HepG2 (cell line): ENCODE measurements at regions not wholly inside any gene's neighbourhood (a gene's known extent, or its start where the extent isn't known, plus 50 kb on each side); places are given as distances from the start of the nearest gene placed in this dataset.

Experiments used
- ATAC-seq: fragments of 200-7000 bp; cut with Tn5 transposase; 3 replicates; pipeline ENCODE4 v1.9.1; 2020; ENCODE audit warnings: mild to moderate bottlenecking, moderate library complexity
- BruUV-seq: library from RNA; stranded (reverse); fragments of 400-500 nt; replicated peaks from 2 replicates; lab custom pipeline; 2021; lab: Mats Ljungman, UMichigan
- CTCF ChIA-PET: fragments of 300-600 bp; formaldehyde crosslinking; extraction: SDS; loops from one replicate; lab custom pipeline; 2021; ENCODE audit warnings: low total read pairs, inconsistent platforms, low intra/inter-chr PET ratio; lab: Yijun Ruan, JAX
- POLR2A ChIA-PET: fragments of 350-600 bp; sonication (Branson Sonifier 250); formaldehyde crosslinking; loops from one replicate; lab custom pipeline; 2020; ENCODE audit warnings: antibody characterized with exemption, inconsistent platforms; lab: Yijun Ruan, JAX
- DNase-seq: peaks from one replicate; pipeline ENCODE4 v3.0.0-alpha.2; 2015; ENCODE audit warnings: low spot score
- FAIRE-seq: peaks from 3 replicates; lab custom pipeline; 2011; peaks lifted over from hg19 to GRCh38; lab: Jason Lieb, UNC
- H2AFZ ChIP-seq: one replicate; pipeline ENCODE4 v1.6.1; 2011; ENCODE audit warnings: low read length, inconsistent platforms
- H3K27ac ChIP-seq: fragments of 300-600 bp; 3 replicates; pipeline ENCODE4 v1.8.0; 2011; ENCODE audit warnings: mixed run types, mild to moderate bottlenecking, mixed read lengths, low read length, inconsistent platforms; ENCODE audit not compliant: insufficient read depth; ENCODE audit errors: extremely low read length
- H3K27me3 ChIP-seq, 2 experiments: fragments of 200-600 bp in 1 of 2; 2 replicates in 1 of 2; 3 replicates in 1 of 2; pipeline versions ENCODE4 v1.6.0 to v1.8.0; 2011; ENCODE audit warnings: low read length in 2 of 2, mild to moderate bottlenecking in 2 of 2, moderate library complexity in 2 of 2, inconsistent platforms in 1 of 2; ENCODE audit not compliant: insufficient read depth in 2 of 2, control insufficient read depth in 1 of 2
- H3K36me3 ChIP-seq, 2 experiments: fragments of 200-600 bp in 1 of 2; replicated peaks in 1 of 2; 2 replicates in 1 of 2; 3 replicates in 1 of 2; pipeline versions ENCODE4 v1.5.1 to v1.8.0; 2011; ENCODE audit warnings: low read length in 2 of 2, inconsistent platforms in 1 of 2; ENCODE audit not compliant: insufficient read depth in 2 of 2, control insufficient read depth in 1 of 2
- H3K4me1 ChIP-seq: 2 replicates; pipeline ENCODE4 v1.5.1; 2012; ENCODE audit warnings: low read length, inconsistent platforms; ENCODE audit not compliant: insufficient read depth
- H3K4me2 ChIP-seq: 2 replicates; pipeline ENCODE4 v1.6.0; 2011; ENCODE audit warnings: low read depth, low read length, inconsistent platforms
- H3K4me3 ChIP-seq, 3 experiments: fragments of 200-600 bp in 1 of 3; sonication (generic), shearing (Covaris generic) in 1 of 3; replicated peaks in 1 of 3; 2 replicates each; pipeline ENCODE4 v1.5.1; 2011 to 2016; ENCODE audit warnings: low read length in 3 of 3, inconsistent platforms in 2 of 3, low read depth in 2 of 3, mild to moderate bottlenecking in 2 of 3, control low read depth in 1 of 3, mixed read lengths in 1 of 3; ENCODE audit not compliant: insufficient read depth in 1 of 3
- H3K79me2 ChIP-seq: one replicate; pipeline ENCODE4 v1.6.1; 2011; ENCODE audit warnings: low read length, inconsistent platforms; ENCODE audit not compliant: insufficient read depth
- H3K9ac ChIP-seq: 2 replicates; pipeline ENCODE4 v1.6.0; 2011; ENCODE audit warnings: mild to moderate bottlenecking, low read depth, low read length, inconsistent platforms; ENCODE audit not compliant: insufficient read depth
- H3K9me3 ChIP-seq: 2 replicates; pipeline ENCODE4 v1.5.1; 2012; ENCODE audit warnings: mild to moderate bottlenecking, low read length
- H4K20me1 ChIP-seq: 2 replicates; pipeline ENCODE4 v1.6.0; 2011; ENCODE audit warnings: inconsistent platforms, mild to moderate bottlenecking, low read length, moderate library complexity; ENCODE audit not compliant: insufficient read depth
- HCFC1 ChIP-seq: fragments of 150-350 bp; IDR thresholded peaks from 2 replicates; pipeline ENCODE4 v1.6.1; 2014; ENCODE audit warnings: low read depth, low read length
- HDAC6 ChIP-seq: fragments of 200-600 bp; sonication (generic); IDR thresholded peaks from 2 replicates; pipeline ENCODE4 v1.7.0; 2017; ENCODE audit warnings: mild to moderate bottlenecking, antibody characterized with exemption, low read length, low read depth
- HNRNPLL ChIP-seq: fragments of 200-400 bp; formaldehyde crosslinking; IDR thresholded peaks from 2 replicates; pipeline ENCODE4 v1.6.1; 2017; ENCODE audit warnings: mild to moderate bottlenecking, low read depth, low read length; ENCODE audit not compliant: poor library complexity, severe bottlenecking
- MED8 ChIP-seq: sonication (generic); formaldehyde crosslinking; IDR thresholded peaks from 2 replicates; pipeline ENCODE4 v1.8.1; 2023; ENCODE audit warnings: mild to moderate bottlenecking, missing genetic modification reagents; ENCODE audit not compliant: insufficient replicate concordance
- RELA ChIP-seq: sonication (generic); formaldehyde crosslinking; IDR thresholded peaks from 2 replicates; pipeline ENCODE4 v1.4.0; 2020; ENCODE audit warnings: missing genetic modification reagents
- RORA ChIP-seq: sonication (generic); formaldehyde crosslinking; IDR thresholded peaks from 2 replicates; pipeline ENCODE4 v1.5.0; 2020; ENCODE audit warnings: mild to moderate bottlenecking, missing genetic modification reagents, moderate library complexity
- TCF12 ChIP-seq, 2 experiments: fragments of 450-650 bp in 1 of 2; sonication (generic) in 1 of 2; formaldehyde crosslinking in 1 of 2; IDR thresholded peaks; 2 replicates each; pipeline versions ENCODE4 v1.6.1 to v1.8.0; 2017 to 2022; ENCODE audit warnings: antibody characterized with exemption in 1 of 2, mild to moderate bottlenecking in 1 of 2, missing genetic modification reagents in 1 of 2, moderate library complexity in 1 of 2
- ZC3H13 ChIP-seq: sonication (generic); formaldehyde crosslinking; IDR thresholded peaks from 2 replicates; pipeline ENCODE4 v1.8.1; 2023; ENCODE audit warnings: mild to moderate bottlenecking, missing genetic modification reagents, moderate library complexity
- ZC3H4 ChIP-seq: sonication (generic); formaldehyde crosslinking; IDR thresholded peaks from 2 replicates; pipeline ENCODE4 v1.4.0; 2020; ENCODE audit warnings: missing genetic modification reagents, borderline replicate concordance
- ZNF768 ChIP-seq: sonication (generic); formaldehyde crosslinking; IDR thresholded peaks from 2 replicates; pipeline ENCODE4 v1.4.0; 2020; ENCODE audit warnings: missing genetic modification reagents
- WGBS: methylation state at CpG from one replicate; pipeline ENCODE4 v1.1.6; 2017; ENCODE audit warnings: low lambda C conversion rate; 5-methylcytosine and 5-hydroxymethylcytosine counted together
- in situ Hi-C: cut with HindIII; loops from 2 replicates; pipeline ENCODE4 v1.10.0; 2017; ENCODE audit warnings: low pct_unique_long_range_greater_than_20kb; ENCODE audit not compliant: extremely low pct_ligation_motif_present
- intact Hi-C: fragments of 100-400 bp; cut with micrococcal nuclease; formaldehyde crosslinking; loops from one replicate; pipeline ENCODE4 v1.10.0; 2022; ENCODE audit not compliant: unreplicated experiment
- TF ChIP-seq, protein P1 (sequence below): IDR thresholded peaks from 2 replicates; pipeline ENCODE4 v1.6.1; 2016; ENCODE audit warnings: low read depth, control low read depth
- TF ChIP-seq, protein P2 (sequence below): IDR thresholded peaks from 2 replicates; pipeline ENCODE4 v1.6.1; 2018; ENCODE audit warnings: missing genetic modification reagents, mild to moderate bottlenecking, missing compliant biosample characterization
- TF ChIP-seq, protein P3 (sequence below): sonication (generic); formaldehyde crosslinking; IDR thresholded peaks from 2 replicates; pipeline ENCODE4 v1.8.0; 2022; ENCODE audit warnings: mild to moderate bottlenecking, missing genetic modification reagents; ENCODE audit not compliant: insufficient replicate concordance
- TF ChIP-seq, protein P4 (sequence below): sonication (generic); formaldehyde crosslinking; IDR thresholded peaks from 2 replicates; pipeline ENCODE4 v1.4.0; 2020; ENCODE audit warnings: missing genetic modification reagents, mild to moderate bottlenecking, borderline replicate concordance
- TF ChIP-seq, protein P5 (sequence below): IDR thresholded peaks from 2 replicates; pipeline ENCODE4 v1.6.1; 2016; ENCODE audit warnings: low read depth, borderline replicate concordance
- TF ChIP-seq, protein P6 (sequence below): sonication (generic); formaldehyde crosslinking; IDR thresholded peaks from 2 replicates; pipeline ENCODE4 v1.4.0; 2020; ENCODE audit warnings: missing genetic modification reagents, borderline replicate concordance

DNA sequence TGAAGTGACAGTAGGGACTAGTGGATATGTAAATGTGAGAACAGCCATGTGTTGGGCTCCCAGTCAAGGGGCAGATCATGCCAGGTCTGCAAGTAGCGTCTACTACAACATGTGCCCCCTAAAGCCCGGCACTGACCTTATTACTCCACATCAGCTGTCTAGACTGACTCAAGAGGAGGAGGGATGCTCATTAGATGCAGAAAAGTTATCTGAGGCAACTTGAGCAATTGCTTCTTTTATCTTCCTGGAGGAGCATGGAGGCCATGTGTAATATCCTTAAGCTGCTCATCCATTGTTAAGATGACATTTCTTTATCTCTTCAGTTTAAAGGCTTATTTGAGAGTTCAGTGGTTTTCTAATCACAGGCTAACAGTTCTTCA is 404.7 kb upstream of the FLRT2 start:
- Histone ChIP-seq H3K27me3 (no peaks in the 10 kb centered on the region), H3K4me1 (no peaks in the 10 kb centered on the region), H4K20me1 (no peaks in the 10 kb centered on the region), H3K27ac (no peak overlapping the region), H3K36me3 (no peaks in the 10 kb centered on the region), H3K4me3 (no peak overlapping the region), H3K79me2 (no peaks in the 10 kb centered on the region), H3K9me3 (peaks cover 85% of the 10 kb centered on the region), H3K4me2 (no peak overlapping the region), H3K9ac (no peak overlapping the region), H2AFZ (no peak overlapping the region)
- ATAC-seq (no peak), FAIRE-seq (no peak), DNase-seq (no peak)
- POLR2A ChIA-PET: no interaction called here
- intact Hi-C loops: no loop called here
- BruUV-seq: no TSS peak
- in situ Hi-C loops: no loop called here
- WGBS: 0% methylated on average over 2 of the region's 2 CpGs
- CTCF ChIA-PET: no interaction called here
- TF ChIP-seq, protein P1, sequence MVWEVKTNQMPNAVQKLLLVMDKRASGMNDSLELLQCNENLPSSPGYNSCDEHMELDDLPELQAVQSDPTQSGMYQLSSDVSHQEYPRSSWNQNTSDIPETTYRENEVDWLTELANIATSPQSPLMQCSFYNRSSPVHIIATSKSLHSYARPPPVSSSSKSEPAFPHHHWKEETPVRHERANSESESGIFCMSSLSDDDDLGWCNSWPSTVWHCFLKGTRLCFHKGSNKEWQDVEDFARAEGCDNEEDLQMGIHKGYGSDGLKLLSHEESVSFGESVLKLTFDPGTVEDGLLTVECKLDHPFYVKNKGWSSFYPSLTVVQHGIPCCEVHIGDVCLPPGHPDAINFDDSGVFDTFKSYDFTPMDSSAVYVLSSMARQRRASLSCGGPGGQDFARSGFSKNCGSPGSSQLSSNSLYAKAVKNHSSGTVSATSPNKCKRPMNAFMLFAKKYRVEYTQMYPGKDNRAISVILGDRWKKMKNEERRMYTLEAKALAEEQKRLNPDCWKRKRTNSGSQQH (CRISPR knock-in tag): no peak
- TF ChIP-seq, protein P2, sequence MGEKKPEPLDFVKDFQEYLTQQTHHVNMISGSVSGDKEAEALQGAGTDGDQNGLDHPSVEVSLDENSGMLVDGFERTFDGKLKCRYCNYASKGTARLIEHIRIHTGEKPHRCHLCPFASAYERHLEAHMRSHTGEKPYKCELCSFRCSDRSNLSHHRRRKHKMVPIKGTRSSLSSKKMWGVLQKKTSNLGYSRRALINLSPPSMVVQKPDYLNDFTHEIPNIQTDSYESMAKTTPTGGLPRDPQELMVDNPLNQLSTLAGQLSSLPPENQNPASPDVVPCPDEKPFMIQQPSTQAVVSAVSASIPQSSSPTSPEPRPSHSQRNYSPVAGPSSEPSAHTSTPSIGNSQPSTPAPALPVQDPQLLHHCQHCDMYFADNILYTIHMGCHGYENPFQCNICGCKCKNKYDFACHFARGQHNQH (CRISPR knock-in tag): no peak
- TF ChIP-seq, protein P3, sequence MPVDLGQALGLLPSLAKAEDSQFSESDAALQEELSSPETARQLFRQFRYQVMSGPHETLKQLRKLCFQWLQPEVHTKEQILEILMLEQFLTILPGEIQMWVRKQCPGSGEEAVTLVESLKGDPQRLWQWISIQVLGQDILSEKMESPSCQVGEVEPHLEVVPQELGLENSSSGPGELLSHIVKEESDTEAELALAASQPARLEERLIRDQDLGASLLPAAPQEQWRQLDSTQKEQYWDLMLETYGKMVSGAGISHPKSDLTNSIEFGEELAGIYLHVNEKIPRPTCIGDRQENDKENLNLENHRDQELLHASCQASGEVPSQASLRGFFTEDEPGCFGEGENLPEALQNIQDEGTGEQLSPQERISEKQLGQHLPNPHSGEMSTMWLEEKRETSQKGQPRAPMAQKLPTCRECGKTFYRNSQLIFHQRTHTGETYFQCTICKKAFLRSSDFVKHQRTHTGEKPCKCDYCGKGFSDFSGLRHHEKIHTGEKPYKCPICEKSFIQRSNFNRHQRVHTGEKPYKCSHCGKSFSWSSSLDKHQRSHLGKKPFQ (CRISPR knock-in tag): no peak
- TF ChIP-seq MED8 (CRISPR knock-in tag) (no peak), RELA (no peak), HDAC6 (no peak), TCF12 (IDR thresholded peaks at IDR 0.05) (no peak), TCF12 (CRISPR knock-in tag; IDR thresholded peaks at IDR 0.05) (no peak), ZNF768 (CRISPR knock-in tag) (no peak), ZC3H13 (CRISPR knock-in tag) (no peak), HCFC1 (no peak), RORA (no peak), HNRNPLL (no peak), ZC3H4 (CRISPR knock-in tag) (no peak)
- TF ChIP-seq, protein P4, sequence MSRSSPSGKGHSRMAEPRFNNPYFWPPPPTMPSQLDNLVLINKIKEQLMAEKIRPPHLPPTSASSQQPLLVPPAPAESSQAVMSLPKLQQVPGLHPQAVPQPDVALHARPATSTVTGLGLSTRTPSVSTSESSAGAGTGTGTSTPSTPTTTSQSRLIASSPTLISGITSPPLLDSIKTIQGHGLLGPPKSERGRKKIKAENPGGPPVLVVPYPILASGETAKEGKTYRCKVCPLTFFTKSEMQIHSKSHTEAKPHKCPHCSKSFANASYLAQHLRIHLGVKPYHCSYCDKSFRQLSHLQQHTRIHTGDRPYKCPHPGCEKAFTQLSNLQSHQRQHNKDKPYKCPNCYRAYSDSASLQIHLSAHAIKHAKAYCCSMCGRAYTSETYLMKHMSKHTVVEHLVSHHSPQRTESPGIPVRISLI (CRISPR knock-in tag): no peak
- TF ChIP-seq, protein P5, sequence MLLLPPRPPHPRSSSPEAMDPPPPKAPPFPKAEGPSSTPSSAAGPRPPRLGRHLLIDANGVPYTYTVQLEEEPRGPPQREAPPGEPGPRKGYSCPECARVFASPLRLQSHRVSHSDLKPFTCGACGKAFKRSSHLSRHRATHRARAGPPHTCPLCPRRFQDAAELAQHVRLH: no peak
- TF ChIP-seq, protein P6, sequence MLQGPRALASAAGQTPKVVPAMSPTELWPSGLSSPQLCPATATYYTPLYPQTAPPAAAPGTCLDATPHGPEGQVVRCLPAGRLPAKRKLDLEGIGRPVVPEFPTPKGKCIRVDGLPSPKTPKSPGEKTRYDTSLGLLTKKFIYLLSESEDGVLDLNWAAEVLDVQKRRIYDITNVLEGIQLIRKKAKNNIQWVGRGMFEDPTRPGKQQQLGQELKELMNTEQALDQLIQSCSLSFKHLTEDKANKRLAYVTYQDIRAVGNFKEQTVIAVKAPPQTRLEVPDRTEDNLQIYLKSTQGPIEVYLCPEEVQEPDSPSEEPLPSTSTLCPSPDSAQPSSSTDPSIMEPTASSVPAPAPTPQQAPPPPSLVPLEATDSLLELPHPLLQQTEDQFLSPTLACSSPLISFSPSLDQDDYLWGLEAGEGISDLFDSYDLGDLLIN (CRISPR knock-in tag): no peak
